Panc1 (cell line): ENCODE measurements at regions not wholly inside any gene's neighbourhood (a gene's known extent, or its start where the extent isn't known, plus 50 kb on each side); places are given as distances from the start of the nearest gene placed in this dataset.

Experiments
- ATAC-seq: fragments of 200-7000 bp; cut with Tn5 transposase; 2 replicates; pipeline ENCODE4 v1.9.1; 2020; ENCODE audit warnings: mild to moderate bottlenecking, moderate library complexity
- BruUV-seq: library from RNA; stranded (reverse); fragments of 400-500 nt; replicated peaks from 2 replicates; lab custom pipeline; 2021; lab: Mats Ljungman, UMichigan
- CTCF ChIA-PET: fragments of 300-600 bp; sonication (Branson Sonifier 250); formaldehyde crosslinking; loops from one replicate; lab custom pipeline; 2022; ENCODE audit warnings: antibody characterized with exemption; lab: Charles Lee
- POLR2A ChIA-PET: fragments of 300-600 bp; sonication (Branson Sonifier 250); formaldehyde crosslinking; loops from one replicate; lab custom pipeline; 2022; ENCODE audit warnings: antibody characterized with exemption; lab: Charles Lee
- DNase-seq: peaks from one replicate; pipeline ENCODE4 v3.0.0-alpha.2; 2010; ENCODE audit warnings: low read depth, low spot score
- H3K27ac ChIP-seq: 2 replicates; pipeline ENCODE4 v1.5.1; 2011; ENCODE audit warnings: mild to moderate bottlenecking, low read length, inconsistent platforms
- H3K27me3 ChIP-seq: fragments of 200-500 bp; sonication (Bioruptor generic); 2 replicates; pipeline ENCODE4 v1.6.0; 2014; ENCODE audit warnings: low read length, inconsistent platforms; ENCODE audit not compliant: control insufficient read depth, insufficient read depth
- H3K36me3 ChIP-seq: fragments of 200-500 bp; sonication (Bioruptor generic); 2 replicates; pipeline ENCODE4 v1.5.1; 2014; ENCODE audit warnings: inconsistent platforms, mild to moderate bottlenecking, low read length, moderate library complexity; ENCODE audit not compliant: control insufficient read depth, insufficient read depth
- H3K4me1 ChIP-seq: 2 replicates; pipeline ENCODE4 v1.5.1; 2011; ENCODE audit warnings: inconsistent platforms, mild to moderate bottlenecking, low read length, moderate library complexity; ENCODE audit not compliant: control insufficient read depth, insufficient read depth
- H3K4me3 ChIP-seq, 2 experiments: 2 replicates each; pipeline ENCODE4 v1.5.1; 2011 to 2012; ENCODE audit warnings: low read depth in 2 of 2, low read length in 2 of 2, mild to moderate bottlenecking in 2 of 2, inconsistent platforms in 1 of 2, moderate library complexity in 1 of 2
- H3K9me3 ChIP-seq: fragments of 200-500 bp; sonication (Bioruptor generic); 2 replicates; pipeline ENCODE4 v1.5.1; 2014; ENCODE audit warnings: low read depth, mild to moderate bottlenecking, inconsistent platforms, low read length, moderate library complexity; ENCODE audit not compliant: control insufficient read depth, insufficient read depth
- POLR2AphosphoS5 ChIP-seq: IDR thresholded peaks from 2 replicates; pipeline ENCODE4 v1.6.1; 2012; ENCODE audit warnings: mild to moderate bottlenecking, low read depth, low read length, moderate library complexity
- SIN3A ChIP-seq: IDR thresholded peaks from 2 replicates; pipeline ENCODE4 v1.6.1; 2012; ENCODE audit warnings: low read depth, mild to moderate bottlenecking, low read length, moderate library complexity, borderline replicate concordance; ENCODE audit not compliant: insufficient read depth
- TCF7L2 ChIP-seq: IDR thresholded peaks from 2 replicates; pipeline ENCODE4 v1.6.1; 2011; ENCODE audit warnings: mild to moderate bottlenecking, low read depth, low read length, inconsistent platforms
- in situ Hi-C: cut with HindIII; loops from 2 replicates; pipeline ENCODE4 v1.10.0; 2016; ENCODE audit warnings: low sequenced_read_pairs, low pct_unique_long_range_greater_than_20kb
- intact Hi-C: fragments of 100-400 bp; cut with micrococcal nuclease; formaldehyde crosslinking; loops from one replicate; pipeline ENCODE4 v1.10.0; 2022; ENCODE audit not compliant: unreplicated experiment
- TF ChIP-seq, protein P1 (sequence below), 2 experiments: IDR thresholded peaks; 2 replicates each; pipeline ENCODE4 v1.6.1; 2011 to 2012; ENCODE audit warnings: low read depth in 2 of 2, control low read depth in 1 of 2, low read length in 1 of 2, mild to moderate bottlenecking in 1 of 2, moderate library complexity in 1 of 2; ENCODE audit not compliant: insufficient read depth in 1 of 2
- TF ChIP-seq, protein P2 (sequence below): fragments of 450-650 bp; IDR thresholded peaks from 2 replicates; pipeline ENCODE4 v1.5.1; 2017; ENCODE audit warnings: mild to moderate bottlenecking

DNA sequence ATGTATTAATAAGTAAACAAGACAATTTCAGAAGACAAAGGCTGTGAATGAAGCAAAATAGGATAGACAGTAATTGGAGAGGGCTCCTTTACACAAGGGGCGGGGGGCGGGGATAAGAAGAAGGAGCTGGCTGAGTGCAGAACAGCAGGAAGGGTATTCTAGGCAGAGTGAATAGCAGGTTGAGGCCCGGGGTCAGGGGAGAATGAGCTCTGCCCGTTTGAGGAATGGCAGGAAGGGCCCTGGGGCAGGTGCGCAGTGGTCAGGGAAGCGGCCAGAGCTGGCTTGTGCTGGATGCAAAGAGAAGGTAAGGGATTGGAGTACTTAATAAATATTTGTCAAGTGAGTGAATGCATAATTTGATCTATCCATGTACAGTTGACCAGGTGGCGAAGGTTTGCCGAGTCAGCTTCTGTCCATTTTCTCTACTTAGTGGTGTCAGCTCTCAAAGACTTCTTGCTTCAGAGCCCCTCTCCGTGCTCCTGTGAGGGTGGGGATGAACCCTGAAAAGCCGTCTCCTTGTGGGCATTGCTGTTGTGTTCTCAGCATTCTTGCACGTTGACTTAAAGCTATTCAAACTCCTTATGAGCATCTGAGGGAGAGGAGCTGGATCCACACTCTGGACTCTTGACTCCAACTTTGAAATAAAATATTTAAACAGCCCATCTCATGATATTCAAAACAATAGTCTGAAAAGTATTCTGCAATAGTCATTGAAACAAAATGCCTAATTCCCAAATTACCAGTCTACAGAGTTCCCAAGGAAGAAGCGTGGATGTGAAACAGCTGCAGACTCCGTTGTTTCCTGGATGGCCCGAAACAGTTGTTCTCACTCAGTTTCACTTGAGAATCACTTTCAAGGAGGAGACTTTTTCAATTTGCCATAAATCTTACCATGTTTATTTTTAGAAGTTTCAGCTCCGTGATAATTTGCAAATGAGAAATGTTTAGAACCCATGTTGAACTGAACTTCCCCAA is 105.1 kb downstream of the EDN3 start:
- ATAC-seq (no peak), DNase-seq (no peak)
- ChIA-PET POLR2A (no interaction called here), CTCF (no interaction called here)
- H3K36me3 ChIP-seq = no peaks in the 10 kb centered on the region; the same call in 1 of the 2 replicates
- H3K4me1 ChIP-seq = peaks cover 2% of the 10 kb centered on the region; the same call in 1 of the 2 replicates
- no peak overlapping the region for H3K4me3 ChIP-seq
- intact Hi-C loops (loop anchor here (5.0 to 10.0 kb wide), 2 partner anchors 181 to 318 kb away; no protein-coding TSS in a partner anchor), in situ Hi-C loops (no loop called here)
- H3K9me3 ChIP-seq = no peaks in the 10 kb centered on the region
- peaks cover 32% of the 10 kb centered on the region for H3K27me3 ChIP-seq
- H3K27ac ChIP-seq = no peak overlapping the region
- BruUV-seq = no TSS peak
- TF ChIP-seq, protein P1, sequence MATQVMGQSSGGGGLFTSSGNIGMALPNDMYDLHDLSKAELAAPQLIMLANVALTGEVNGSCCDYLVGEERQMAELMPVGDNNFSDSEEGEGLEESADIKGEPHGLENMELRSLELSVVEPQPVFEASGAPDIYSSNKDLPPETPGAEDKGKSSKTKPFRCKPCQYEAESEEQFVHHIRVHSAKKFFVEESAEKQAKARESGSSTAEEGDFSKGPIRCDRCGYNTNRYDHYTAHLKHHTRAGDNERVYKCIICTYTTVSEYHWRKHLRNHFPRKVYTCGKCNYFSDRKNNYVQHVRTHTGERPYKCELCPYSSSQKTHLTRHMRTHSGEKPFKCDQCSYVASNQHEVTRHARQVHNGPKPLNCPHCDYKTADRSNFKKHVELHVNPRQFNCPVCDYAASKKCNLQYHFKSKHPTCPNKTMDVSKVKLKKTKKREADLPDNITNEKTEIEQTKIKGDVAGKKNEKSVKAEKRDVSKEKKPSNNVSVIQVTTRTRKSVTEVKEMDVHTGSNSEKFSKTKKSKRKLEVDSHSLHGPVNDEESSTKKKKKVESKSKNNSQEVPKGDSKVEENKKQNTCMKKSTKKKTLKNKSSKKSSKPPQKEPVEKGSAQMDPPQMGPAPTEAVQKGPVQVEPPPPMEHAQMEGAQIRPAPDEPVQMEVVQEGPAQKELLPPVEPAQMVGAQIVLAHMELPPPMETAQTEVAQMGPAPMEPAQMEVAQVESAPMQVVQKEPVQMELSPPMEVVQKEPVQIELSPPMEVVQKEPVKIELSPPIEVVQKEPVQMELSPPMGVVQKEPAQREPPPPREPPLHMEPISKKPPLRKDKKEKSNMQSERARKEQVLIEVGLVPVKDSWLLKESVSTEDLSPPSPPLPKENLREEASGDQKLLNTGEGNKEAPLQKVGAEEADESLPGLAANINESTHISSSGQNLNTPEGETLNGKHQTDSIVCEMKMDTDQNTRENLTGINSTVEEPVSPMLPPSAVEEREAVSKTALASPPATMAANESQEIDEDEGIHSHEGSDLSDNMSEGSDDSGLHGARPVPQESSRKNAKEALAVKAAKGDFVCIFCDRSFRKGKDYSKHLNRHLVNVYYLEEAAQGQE (IDR thresholded peaks at IDR 0.05; ENCODE audit: insufficient read depth in 1 of 2, low read depth in 2 of 2, low read length in 1 of 2) = no peak
- no peak for TF ChIP-seq POLR2AphosphoS5
- TF ChIP-seq, protein P2, sequence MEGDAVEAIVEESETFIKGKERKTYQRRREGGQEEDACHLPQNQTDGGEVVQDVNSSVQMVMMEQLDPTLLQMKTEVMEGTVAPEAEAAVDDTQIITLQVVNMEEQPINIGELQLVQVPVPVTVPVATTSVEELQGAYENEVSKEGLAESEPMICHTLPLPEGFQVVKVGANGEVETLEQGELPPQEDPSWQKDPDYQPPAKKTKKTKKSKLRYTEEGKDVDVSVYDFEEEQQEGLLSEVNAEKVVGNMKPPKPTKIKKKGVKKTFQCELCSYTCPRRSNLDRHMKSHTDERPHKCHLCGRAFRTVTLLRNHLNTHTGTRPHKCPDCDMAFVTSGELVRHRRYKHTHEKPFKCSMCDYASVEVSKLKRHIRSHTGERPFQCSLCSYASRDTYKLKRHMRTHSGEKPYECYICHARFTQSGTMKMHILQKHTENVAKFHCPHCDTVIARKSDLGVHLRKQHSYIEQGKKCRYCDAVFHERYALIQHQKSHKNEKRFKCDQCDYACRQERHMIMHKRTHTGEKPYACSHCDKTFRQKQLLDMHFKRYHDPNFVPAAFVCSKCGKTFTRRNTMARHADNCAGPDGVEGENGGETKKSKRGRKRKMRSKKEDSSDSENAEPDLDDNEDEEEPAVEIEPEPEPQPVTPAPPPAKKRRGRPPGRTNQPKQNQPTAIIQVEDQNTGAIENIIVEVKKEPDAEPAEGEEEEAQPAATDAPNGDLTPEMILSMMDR = no peak
- TF ChIP-seq TCF7L2 = no peak

DNA sequence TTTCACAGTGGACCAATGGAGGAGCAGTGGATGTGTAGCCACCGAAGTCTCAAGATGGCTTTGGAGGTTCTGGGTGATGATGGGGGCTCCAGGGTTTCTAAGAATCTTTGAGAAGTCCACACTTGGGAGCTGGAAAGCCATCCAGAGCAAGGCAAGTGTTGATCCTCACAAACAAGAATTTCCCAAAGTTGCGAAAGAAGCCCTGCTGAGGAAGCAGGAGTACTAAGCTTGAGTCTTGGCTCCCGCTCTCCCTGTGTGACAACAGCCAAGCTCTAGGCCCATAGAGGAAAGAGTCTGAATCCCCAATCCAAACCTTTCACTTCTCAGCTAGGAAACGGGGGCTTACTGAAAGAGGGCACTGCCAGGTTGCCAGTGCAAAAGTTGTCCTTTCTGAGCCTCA is 106.0 kb downstream of the EDN3 start:
- BruUV-seq = no TSS peak
- Histone ChIP-seq H3K36me3 (no peaks in the 10 kb centered on the region), H3K27ac (no peak overlapping the region), H3K27me3 (peaks cover 25% of the 10 kb centered on the region), H3K9me3 (no peaks in the 10 kb centered on the region), H3K4me1 (peaks cover 2% of the 10 kb centered on the region; the same call in 1 of the 2 replicates), H3K4me3 (no peak overlapping the region)
- intact Hi-C loops (loop anchor here (5.0 to 10.0 kb wide), 2 partner anchors 182 to 319 kb away; no protein-coding TSS in a partner anchor), in situ Hi-C loops (no loop called here)
- no peak for DNase-seq
- TF ChIP-seq, protein P1 (IDR thresholded peaks at IDR 0.05; ENCODE audit: insufficient read depth in 1 of 2, low read depth in 2 of 2, low read length in 1 of 2) = no peak
- TF ChIP-seq TCF7L2 (no peak), SIN3A (no peak), POLR2AphosphoS5 (no peak)
- TF ChIP-seq, protein P2 = no peak
- CTCF ChIA-PET = no interaction called here
- POLR2A ChIA-PET = no interaction called here
- ATAC-seq = no peak
